M059J (cell line): ENCODE measurements at regions not wholly inside any gene's neighbourhood (a gene's known extent, or its start where the extent isn't known, plus 50 kb on each side); places are given as distances from the start of the nearest gene placed in this dataset.

Source experiments
- DNase-seq: peaks from one replicate; pipeline ENCODE4 v3.0.0-alpha.2; 2012; ENCODE audit warnings: low read depth

DNA sequence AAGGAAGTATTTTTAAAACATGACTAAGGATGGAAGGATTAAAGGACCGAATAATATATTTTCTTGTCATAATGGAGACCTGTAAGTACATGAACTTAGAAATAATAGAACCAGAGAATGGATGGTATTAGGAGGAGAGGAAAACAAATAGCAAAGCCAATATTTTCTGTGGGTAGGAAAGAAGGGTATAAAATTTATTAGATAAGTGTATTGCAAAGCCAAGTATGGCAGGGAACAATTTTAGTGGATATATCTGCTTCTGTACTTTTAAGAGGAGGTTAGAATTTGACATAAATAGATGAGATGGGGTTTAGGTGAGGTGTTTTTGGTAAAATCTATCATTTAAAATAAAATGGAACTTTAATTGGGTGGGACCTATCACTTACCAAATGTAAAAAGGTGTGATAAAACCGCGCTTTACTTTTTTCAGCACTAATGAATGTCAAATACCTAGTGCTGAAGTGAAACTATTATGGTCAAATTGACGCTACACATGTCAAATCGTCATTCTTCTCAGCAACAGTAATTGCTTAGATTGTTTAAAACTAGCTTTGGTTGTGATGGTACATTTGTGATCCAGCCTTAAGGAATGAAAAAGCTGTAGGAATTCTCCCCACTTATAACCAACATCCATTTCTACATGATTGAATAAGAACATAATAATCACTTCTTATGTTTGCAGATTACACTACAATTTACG is 78.1 kb upstream of the ZEB2 start:
- no peak for DNase-seq

DNA sequence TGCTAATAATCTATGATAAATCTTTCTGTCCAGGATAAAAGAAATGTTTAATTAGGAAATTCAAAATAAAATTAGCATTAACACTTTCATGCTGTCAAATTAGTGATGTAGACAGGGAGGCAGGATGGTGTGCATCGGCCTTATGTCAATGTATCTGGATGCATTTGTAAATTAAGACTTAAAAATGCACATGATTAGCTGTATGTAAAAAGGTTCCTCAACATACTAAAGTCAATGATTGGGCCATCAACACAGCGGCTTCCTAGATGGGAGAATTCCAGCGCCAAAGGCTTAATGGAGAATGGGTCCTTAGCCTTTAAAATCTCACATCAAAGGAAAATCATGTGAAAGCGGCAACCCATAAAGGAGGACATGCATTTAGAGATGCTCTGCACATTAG is 77.5 kb upstream of the ZEB2 start:
- no peak for DNase-seq

DNA sequence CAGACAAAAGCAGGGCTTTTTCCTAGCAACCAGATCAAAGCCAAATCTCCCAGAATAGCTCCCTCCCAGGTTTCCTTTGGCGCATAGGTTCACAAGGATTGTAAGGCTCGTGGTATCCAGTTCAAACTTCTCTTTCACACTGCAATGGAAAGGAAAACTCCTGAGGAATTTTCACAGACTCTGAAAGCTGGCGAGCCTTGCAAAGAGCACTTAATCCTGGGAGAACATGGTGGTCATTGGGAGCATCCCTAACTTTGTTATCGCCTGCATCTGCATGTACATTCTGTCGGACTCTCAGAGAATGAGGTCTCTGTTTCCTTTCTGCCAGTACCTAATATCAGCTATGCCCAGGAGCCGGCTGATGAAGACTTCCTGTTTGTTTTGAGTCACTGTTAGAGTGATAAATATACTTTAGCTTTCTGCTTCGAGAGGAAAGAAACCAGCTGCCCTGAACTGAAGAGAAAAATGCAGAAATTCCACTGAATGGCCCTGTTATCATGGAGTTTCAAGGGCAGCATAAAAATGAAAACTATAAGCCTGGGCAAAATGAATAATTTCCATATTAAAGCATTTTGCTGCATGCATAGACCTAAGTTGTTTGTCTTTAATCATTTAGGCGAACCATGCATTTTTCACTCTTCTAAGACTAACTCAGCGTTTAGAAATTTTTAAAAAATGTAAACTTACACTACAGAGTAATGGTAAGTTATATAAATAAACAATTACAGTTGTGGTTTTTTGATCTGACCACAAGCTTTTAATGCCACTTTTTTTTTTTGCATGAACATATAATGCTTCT is 76.4 kb upstream of the ZEB2 start:
- peak; percentile 76 for DNase-seq

GRCh38 chr2:144595686-144596072 is 75.8 kb upstream of the ZEB2 start:
- no peak for DNase-seq

GRCh38 chr2:144595279-144595678 is 75.4 kb upstream of the ZEB2 start:
- DNase-seq: no peak

- DNase-seq: no peak
Observed at GRCh38 chr2:144593803-144594202, 73.9 kb upstream of the ZEB2 start.

- DNase-seq: no peak
Observed at GRCh38 chr2:144592500-144593256, 72.8 kb upstream of the ZEB2 start.

DNA sequence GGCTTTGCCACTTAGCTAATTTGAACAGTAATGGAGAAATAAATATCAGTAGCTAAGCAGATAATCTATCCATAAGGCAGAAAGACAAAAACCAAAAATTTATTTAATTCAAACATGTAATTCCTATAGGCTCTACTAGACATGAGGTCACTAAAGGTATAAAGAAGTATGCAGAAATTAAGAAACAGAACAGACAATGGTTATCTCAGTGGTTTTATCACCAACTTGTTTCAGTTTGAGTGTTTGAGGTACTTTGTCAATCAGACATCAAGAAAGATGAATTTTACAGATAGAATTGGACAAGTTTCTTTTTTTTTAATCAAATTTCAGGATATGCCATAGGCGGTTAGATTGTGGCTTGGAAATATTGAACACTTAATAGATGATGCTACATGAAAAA is 67.4 kb upstream of the ZEB2 start:
- DNase-seq: no peak

DNA sequence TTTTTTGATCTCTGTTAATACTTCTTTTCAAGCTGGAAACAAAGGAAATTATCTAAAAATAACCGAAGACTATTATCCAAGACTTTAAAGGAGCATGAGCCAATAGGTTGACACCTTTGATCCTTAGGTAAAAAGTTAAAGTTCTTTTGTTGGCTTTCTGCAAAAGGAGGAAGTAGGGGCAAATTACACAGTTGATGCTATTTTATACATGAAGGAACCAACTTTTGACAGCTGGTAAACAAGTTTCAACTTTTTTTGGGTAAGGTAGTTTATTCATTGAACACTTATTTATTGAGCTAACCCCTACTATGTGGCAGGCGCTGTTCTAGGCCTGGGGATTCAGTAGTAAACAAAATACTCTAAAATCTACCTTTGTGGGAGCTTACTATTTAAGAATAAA is 66.6 kb upstream of the ZEB2 start:
- DNase-seq: no peak

DNA sequence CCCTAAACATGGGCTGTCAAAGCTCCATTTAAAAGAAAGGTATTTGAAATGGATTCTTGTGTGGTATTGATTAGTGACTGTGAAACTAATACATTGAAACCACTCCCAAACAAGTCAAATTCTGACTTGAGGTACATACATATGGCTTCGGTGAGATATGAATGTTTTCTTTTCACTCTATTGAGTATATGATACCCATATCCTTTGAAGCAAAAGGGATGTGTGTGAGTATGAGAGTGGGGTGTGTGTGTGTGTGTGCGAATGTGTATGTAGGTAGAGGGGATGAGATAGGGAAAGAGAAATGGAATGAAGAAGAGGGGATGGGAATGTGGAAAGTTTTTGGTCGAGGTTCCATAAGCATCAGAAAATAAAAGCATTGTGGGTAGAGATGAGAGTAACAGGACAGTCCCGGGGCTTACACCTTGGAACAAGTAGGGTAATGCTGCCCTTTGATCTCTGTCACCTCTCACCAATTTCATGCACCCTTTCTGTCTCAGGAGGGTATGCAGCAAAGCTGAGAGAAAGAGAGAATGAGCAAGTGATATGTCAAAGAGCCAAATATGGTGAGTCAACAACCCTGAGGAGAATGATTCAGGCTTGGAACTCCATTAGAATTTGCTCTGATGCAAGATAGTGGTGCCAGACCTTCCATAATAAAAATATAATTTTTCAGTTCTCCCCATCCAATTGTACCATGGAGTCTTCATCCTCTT is 64.0 kb upstream of the ZEB2 start:
- DNase-seq: peak; percentile 80

- DNase-seq: no peak
Observed at GRCh38 chr2:144583381-144583729, 63.4 kb upstream of the ZEB2 start.

DNA sequence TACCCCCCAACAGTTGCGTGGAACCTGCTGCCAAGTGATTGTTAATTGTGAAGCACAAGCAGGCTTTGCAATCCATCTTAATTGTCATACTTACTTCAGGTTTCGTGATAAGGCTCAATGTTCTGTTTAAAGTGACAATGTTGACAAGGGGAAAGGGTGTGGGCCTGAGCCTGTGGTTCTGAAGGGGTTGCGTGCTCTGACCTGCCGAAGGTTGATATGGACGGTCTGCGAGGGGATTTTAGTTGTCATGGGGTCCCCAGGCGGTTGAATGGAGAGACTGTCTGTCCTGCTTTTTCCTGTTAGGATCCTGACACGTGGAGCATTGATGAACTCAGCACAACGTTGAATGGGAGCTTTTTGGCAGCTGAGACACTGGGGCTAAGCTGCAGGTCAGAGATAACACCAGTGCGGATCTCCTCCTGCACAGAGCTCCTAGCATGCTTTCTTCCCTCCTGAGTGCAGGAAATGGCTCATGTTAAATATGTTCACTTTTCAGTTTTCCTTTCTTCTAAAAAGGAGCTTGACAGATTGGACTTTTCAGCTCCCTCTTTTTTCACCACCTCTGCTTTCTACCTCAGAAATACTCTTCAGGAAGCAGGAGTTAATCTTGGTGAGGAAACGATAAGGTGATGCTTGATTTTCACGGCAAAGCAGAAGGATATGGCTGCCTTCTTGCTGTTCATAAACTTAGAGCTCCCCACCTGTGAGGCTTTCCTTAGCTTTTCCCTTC is 62.9 kb upstream of the ZEB2 start:
- DNase-seq: no peak

- no peak for DNase-seq
Observed at GRCh38 chr2:144580521-144581161, 60.7 kb upstream of the ZEB2 start.

DNA sequence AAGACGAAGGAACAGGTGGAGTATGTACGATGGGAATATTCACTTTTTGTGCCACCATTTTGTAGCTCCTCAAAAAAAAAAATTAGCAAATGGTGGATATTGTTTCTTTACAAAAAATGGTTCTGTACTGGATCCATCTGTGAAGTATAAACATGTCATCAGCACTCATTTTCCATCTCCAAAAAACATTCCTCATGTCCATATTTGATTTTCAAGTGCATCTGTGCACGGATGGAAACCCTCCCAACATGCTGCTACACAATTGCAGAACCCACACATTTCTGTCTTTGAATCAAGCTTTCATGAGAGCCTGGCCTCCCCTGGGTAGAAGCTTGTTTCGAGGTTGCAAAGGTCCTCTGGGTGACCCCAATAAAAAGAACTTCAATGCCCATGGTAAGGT is 59.6 kb upstream of the ZEB2 start:
- DNase-seq: no peak

DNA sequence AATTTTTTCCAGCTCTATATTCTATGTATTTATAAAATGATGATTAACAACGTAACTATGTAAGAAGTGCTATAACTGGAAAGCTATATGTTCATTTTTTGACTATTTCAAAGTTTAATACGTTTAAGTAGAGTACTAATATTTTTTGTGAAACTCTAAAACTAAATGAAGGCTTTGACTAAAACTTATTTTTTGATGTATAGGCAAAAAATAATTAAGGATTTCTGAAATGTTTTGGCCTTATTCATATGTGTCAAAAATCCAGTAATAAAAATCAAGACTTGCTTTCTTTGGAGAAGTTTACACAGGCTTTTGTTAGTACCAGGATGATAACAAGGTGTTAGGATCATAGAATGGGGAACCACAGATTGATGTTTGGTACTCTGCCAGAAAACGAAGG is 58.2 kb upstream of the ZEB2 start:
- no peak for DNase-seq

DNA sequence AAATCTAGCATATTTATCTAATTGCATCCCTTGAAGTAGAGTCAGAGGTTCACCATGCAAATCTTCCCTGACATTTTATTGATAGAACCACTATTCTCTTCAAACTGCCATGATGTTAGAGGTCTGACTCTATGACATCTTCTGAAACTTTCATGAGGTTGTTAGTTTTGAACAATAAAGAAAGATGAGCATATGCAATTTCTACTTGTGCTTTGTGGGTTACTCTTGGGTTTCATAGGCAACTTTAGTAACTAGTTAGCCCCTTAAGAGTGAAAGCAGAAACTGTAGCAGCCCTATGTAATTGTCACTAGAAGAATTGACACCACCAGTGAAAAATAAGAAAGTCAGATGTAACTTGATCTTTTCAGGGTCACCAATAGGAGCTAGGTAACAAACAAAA is 53.1 kb upstream of the ZEB2 start:
- DNase-seq: no peak

DNA sequence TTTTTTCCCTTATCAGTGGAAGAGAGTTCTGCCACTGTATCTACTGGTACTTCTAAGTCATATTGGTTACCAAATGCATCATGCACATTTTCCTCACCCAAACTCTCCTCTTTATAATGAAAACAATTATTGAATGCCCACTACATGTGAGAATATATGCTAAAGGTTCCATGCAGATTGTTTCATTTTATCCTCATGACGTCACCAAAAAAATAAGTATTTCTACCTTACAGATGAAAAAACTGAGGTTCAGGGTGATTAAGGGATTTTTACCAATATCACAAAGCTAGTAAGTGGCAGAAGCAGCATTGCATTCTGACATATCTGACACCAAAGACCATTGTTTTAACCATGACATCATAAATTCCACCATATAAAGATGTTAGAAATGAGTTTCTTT is 51.9 kb upstream of the ZEB2 start:
- no peak for DNase-seq

- DNase-seq: no peak
Observed at GRCh38 chr2:144570566-144570965, 50.6 kb upstream of the ZEB2 start.
